ENCODE measurements at regions not wholly inside any gene's neighbourhood (a gene's known extent, or its start where the extent isn't known, plus 50 kb on each side); places are given as distances from the start of the nearest gene placed in this dataset.
"Not testable (repeated sequence)": the region's sequence is repeated elsewhere in the genome, so short reads cannot be mapped to it uniquely, and the experiment has no call there.

GRCh38 chr6:117761610-117762009 lies 86.3 kb downstream of the NUS1 start:
- Histone ChIP-seq H3K4me1 (ENCODE audit: insufficient read depth, low read length) (no peaks in the 10 kb centered on the region), H3K27ac (ENCODE audit: low read length) (no peak overlapping the region), H3K9ac (ENCODE audit: low read depth, low read length) (no peak overlapping the region), H3K4me3 (ENCODE audit: low read length) (no peak overlapping the region), H3K9me3 (ENCODE audit: insufficient read depth, low read depth, low read length) (peaks cover 18% of the 10 kb centered on the region), H3K27me3 (ENCODE audit: insufficient read depth, low read length) (no peaks in the 10 kb centered on the region), H3K36me3 (ENCODE audit: insufficient read depth, low read depth, low read length) (no peaks in the 10 kb centered on the region)

- Histone ChIP-seq H3K9me3 (ENCODE audit: insufficient read depth, low read depth, low read length) (no peaks in the 10 kb centered on the region), H3K4me3 (ENCODE audit: low read length) (no peak overlapping the region), H3K27ac (ENCODE audit: low read length) (no peak overlapping the region), H3K36me3 (ENCODE audit: insufficient read depth, low read depth, low read length) (no peaks in the 10 kb centered on the region), H3K4me1 (ENCODE audit: insufficient read depth, low read length) (no peaks in the 10 kb centered on the region), H3K9ac (ENCODE audit: low read depth, low read length) (no peak overlapping the region), H3K27me3 (ENCODE audit: insufficient read depth, low read length) (no peaks in the 10 kb centered on the region)
These were observed 96.1 kb downstream of the NUS1 start for GRCh38 chr6:117771403-117771802.

GRCh38 chr6:117776441-117776840 lies 101.2 kb downstream of the NUS1 start:
- no peaks in the 10 kb centered on the region for H3K4me1 ChIP-seq (ENCODE audit: insufficient read depth, low read length)

GRCh38 chr6:117781550-117781949 lies 106.3 kb downstream of the NUS1 start:
- Histone ChIP-seq H3K4me3 (ENCODE audit: low read length) (no peak overlapping the region), H3K27ac (ENCODE audit: low read length) (no peak overlapping the region), H3K9ac (ENCODE audit: low read depth, low read length) (no peak overlapping the region), H3K36me3 (ENCODE audit: insufficient read depth, low read depth, low read length) (no peaks in the 10 kb centered on the region), H3K9me3 (ENCODE audit: insufficient read depth, low read depth, low read length) (no peaks in the 10 kb centered on the region), H3K27me3 (ENCODE audit: insufficient read depth, low read length) (no peaks in the 10 kb centered on the region), H3K4me1 (ENCODE audit: insufficient read depth, low read length) (no peaks in the 10 kb centered on the region)

More at GRCh38 chr6:117776441-117776840, 101.2 kb downstream of the NUS1 start:
- no peak overlapping the region for H3K27ac ChIP-seq (ENCODE audit: low read length)
- H3K9ac ChIP-seq (ENCODE audit: low read depth, low read length), result no peak overlapping the region
- no peaks in the 10 kb centered on the region for H3K36me3 ChIP-seq (ENCODE audit: insufficient read depth, low read depth, low read length)
- no peak overlapping the region for H3K4me3 ChIP-seq (ENCODE audit: low read length)
- H3K27me3 ChIP-seq (ENCODE audit: insufficient read depth, low read length), result no peaks in the 10 kb centered on the region
- no peaks in the 10 kb centered on the region for H3K9me3 ChIP-seq (ENCODE audit: insufficient read depth, low read depth, low read length)

- H3K9me3 ChIP-seq (ENCODE audit: insufficient read depth, low read depth, low read length), result no peaks in the 10 kb centered on the region
- no peaks in the 10 kb centered on the region for H3K27me3 ChIP-seq (ENCODE audit: insufficient read depth, low read length)
- H3K4me3 ChIP-seq (ENCODE audit: low read length), result no peak overlapping the region
- no peaks in the 10 kb centered on the region for H3K36me3 ChIP-seq (ENCODE audit: insufficient read depth, low read depth, low read length)
- H3K27ac ChIP-seq (ENCODE audit: low read length), result no peak overlapping the region
- no peak overlapping the region for H3K9ac ChIP-seq (ENCODE audit: low read depth, low read length)
- H3K4me1 ChIP-seq (ENCODE audit: insufficient read depth, low read length), result no peaks in the 10 kb centered on the region
These were observed 108.0 kb downstream of the NUS1 start for GRCh38 chr6:117783279-117783678.

- Histone ChIP-seq H3K36me3 (ENCODE audit: insufficient read depth, low read depth, low read length) (no peaks in the 10 kb centered on the region), H3K9ac (ENCODE audit: low read depth, low read length) (no peak overlapping the region), H3K27me3 (ENCODE audit: insufficient read depth, low read length) (no peaks in the 10 kb centered on the region), H3K27ac (ENCODE audit: low read length) (no peak overlapping the region), H3K9me3 (ENCODE audit: insufficient read depth, low read depth, low read length) (no peaks in the 10 kb centered on the region), H3K4me3 (ENCODE audit: low read length) (no peak overlapping the region), H3K4me1 (ENCODE audit: insufficient read depth, low read length) (peaks cover 3% of the 10 kb centered on the region; the same call in 1 of the 2 replicates)
These were observed 115.7 kb downstream of the NUS1 start for GRCh38 chr6:117791012-117791411.

GRCh38 chr6:117795234-117795633 lies 111.8 kb upstream of the SLC35F1 start:
- no peaks in the 10 kb centered on the region for H3K27me3 ChIP-seq (ENCODE audit: insufficient read depth, low read length)

GRCh38 chr6:117798819-117799218 lies 108.2 kb upstream of the SLC35F1 start:
- not testable (repeated sequence) for H3K4me3 ChIP-seq (ENCODE audit: low read length); H3K9ac ChIP-seq (ENCODE audit: low read depth, low read length); H3K27me3 ChIP-seq (ENCODE audit: insufficient read depth, low read length); H3K27ac ChIP-seq (ENCODE audit: low read length); H3K36me3 ChIP-seq (ENCODE audit: insufficient read depth, low read depth, low read length); H3K9me3 ChIP-seq (ENCODE audit: insufficient read depth, low read depth, low read length)
- H3K4me1 ChIP-seq (ENCODE audit: insufficient read depth, low read length), result peaks cover 11% of the 10 kb centered on the region

More at GRCh38 chr6:117795234-117795633, 111.8 kb upstream of the SLC35F1 start:
- Histone ChIP-seq H3K9ac (ENCODE audit: low read depth, low read length) (no peak overlapping the region), H3K4me3 (ENCODE audit: low read length) (no peak overlapping the region), H3K36me3 (ENCODE audit: insufficient read depth, low read depth, low read length) (no peaks in the 10 kb centered on the region), H3K9me3 (ENCODE audit: insufficient read depth, low read depth, low read length) (no peaks in the 10 kb centered on the region), H3K4me1 (ENCODE audit: insufficient read depth, low read length) (peaks cover 11% of the 10 kb centered on the region), H3K27ac (ENCODE audit: low read length) (no peak overlapping the region)

GRCh38 chr6:117810269-117810668 lies 96.8 kb upstream of the SLC35F1 start:
- Histone ChIP-seq H3K27ac (ENCODE audit: low read length) (no peak overlapping the region), H3K36me3 (ENCODE audit: insufficient read depth, low read depth, low read length) (no peaks in the 10 kb centered on the region), H3K9me3 (ENCODE audit: insufficient read depth, low read depth, low read length) (no peaks in the 10 kb centered on the region), H3K27me3 (ENCODE audit: insufficient read depth, low read length) (no peaks in the 10 kb centered on the region), H3K4me3 (ENCODE audit: low read length) (no peak overlapping the region), H3K4me1 (ENCODE audit: insufficient read depth, low read length) (no peaks in the 10 kb centered on the region), H3K9ac (ENCODE audit: low read depth, low read length) (no peak overlapping the region)

GRCh38 chr6:117817499-117817898 lies 89.6 kb upstream of the SLC35F1 start:
- no peak overlapping the region for H3K27ac ChIP-seq (ENCODE audit: low read length)
- 0 out of 2 replicates have a peak, but pooled peaks cover 2% of the 10 kb centered on the region for H3K4me1 ChIP-seq (ENCODE audit: insufficient read depth, low read length)
- no peak overlapping the region for H3K4me3 ChIP-seq (ENCODE audit: low read length)
- no peaks in the 10 kb centered on the region for H3K27me3 ChIP-seq (ENCODE audit: insufficient read depth, low read length)
- no peak overlapping the region for H3K9ac ChIP-seq (ENCODE audit: low read depth, low read length)
- H3K36me3 ChIP-seq (ENCODE audit: insufficient read depth, low read depth, low read length), result no peaks in the 10 kb centered on the region
- no peaks in the 10 kb centered on the region; the same call in 1 of the 2 replicates for H3K9me3 ChIP-seq (ENCODE audit: insufficient read depth, low read depth, low read length)

GRCh38 chr6:117817992-117818391 lies 89.1 kb upstream of the SLC35F1 start:
- H3K27me3 ChIP-seq (ENCODE audit: insufficient read depth, low read length), result no peaks in the 10 kb centered on the region
- no peaks in the 10 kb centered on the region; the same call in 1 of the 2 replicates for H3K9me3 ChIP-seq (ENCODE audit: insufficient read depth, low read depth, low read length)
- no peak overlapping the region for H3K27ac ChIP-seq (ENCODE audit: low read length)
- H3K36me3 ChIP-seq (ENCODE audit: insufficient read depth, low read depth, low read length), result no peaks in the 10 kb centered on the region
- 0 out of 2 replicates have a peak, but pooled peaks cover 2% of the 10 kb centered on the region for H3K4me1 ChIP-seq (ENCODE audit: insufficient read depth, low read length)
- no peak overlapping the region for H3K4me3 ChIP-seq (ENCODE audit: low read length)
- no peak overlapping the region for H3K9ac ChIP-seq (ENCODE audit: low read depth, low read length)

GRCh38 chr6:117818449-117818848 lies 88.6 kb upstream of the SLC35F1 start:
- H3K9me3 ChIP-seq (ENCODE audit: insufficient read depth, low read depth, low read length), result no peaks in the 10 kb centered on the region; the same call in 1 of the 2 replicates
- no peaks in the 10 kb centered on the region for H3K27me3 ChIP-seq (ENCODE audit: insufficient read depth, low read length)
- H3K9ac ChIP-seq (ENCODE audit: low read depth, low read length), result no peak overlapping the region
- H3K27ac ChIP-seq (ENCODE audit: low read length), result no peak overlapping the region
- no peaks in the 10 kb centered on the region for H3K36me3 ChIP-seq (ENCODE audit: insufficient read depth, low read depth, low read length)
- H3K4me1 ChIP-seq (ENCODE audit: insufficient read depth, low read length), result 0 out of 2 replicates have a peak, but pooled peaks cover 2% of the 10 kb centered on the region
- H3K4me3 ChIP-seq (ENCODE audit: low read length), result no peak overlapping the region

Measured in iPS-20b (cell line).